AG04449 (cell line): ENCODE measurements at regions not wholly inside any gene's neighbourhood (a gene's known extent, or its start where the extent isn't known, plus 50 kb on each side); places are given as distances from the start of the nearest gene placed in this dataset.
"Not testable (repeated sequence)": the region's sequence is repeated elsewhere in the genome, so short reads cannot be mapped to it uniquely, and the experiment has no call there.

Experiments used
- CTCF ChIA-PET: fragments of 350-600 bp; formaldehyde crosslinking; extraction: SDS; loops from one replicate; lab custom pipeline; 2021; ENCODE audit warnings: antibody characterized with exemption; lab: Yijun Ruan, JAX
- POLR2A ChIA-PET: fragments of 400-600, 350-600 bp; formaldehyde crosslinking; extraction: SDS; loops from one replicate; lab custom pipeline; 2020; ENCODE audit warnings: antibody characterized with exemption, inconsistent platforms; lab: Yijun Ruan, JAX
- DNase-seq: peaks from one replicate; pipeline ENCODE4 v3.0.0-alpha.2; 2010; ENCODE audit warnings: low read depth, low spot score
- H3K4me3 ChIP-seq: 2 replicates; pipeline ENCODE4 v1.5.1; 2011; ENCODE audit warnings: low read depth, mild to moderate bottlenecking, control low read depth, low read length
- CTCF ChIP-seq: IDR thresholded peaks from one replicate; pipeline ENCODE4 v1.5.1; 2011; ENCODE audit warnings: mild to moderate bottlenecking, moderate library complexity, low read length, control low read depth, inconsistent platforms; ENCODE audit not compliant: insufficient read depth; ENCODE audit errors: missing control alignments

GRCh38 chr13:50225193-50226155, 210.2 kb downstream of the KCNRG start:
- no peak for DNase-seq
- CTCF ChIA-PET, result interaction anchor here (1.2 kb wide), 1 partner anchor 670 kb away, joined by 3 read pairs; no protein-coding TSS in a partner anchor
- POLR2A ChIA-PET, result interaction anchor here (0.8 kb wide), 1 partner anchor 17 kb away, joined by 3 read pairs; no protein-coding TSS in a partner anchor
- no peak for TF ChIP-seq CTCF
- no peak overlapping the region for H3K4me3 ChIP-seq

GRCh38 chr13:50226515-50227155, 211.4 kb downstream of the KCNRG start:
- ChIA-PET POLR2A (no interaction called here), CTCF (no interaction called here)
- no peak for DNase-seq
- TF ChIP-seq CTCF, result no peak
- no peak overlapping the region for H3K4me3 ChIP-seq

- ChIA-PET POLR2A (no interaction called here), CTCF (no interaction called here)
- no peak for DNase-seq
- TF ChIP-seq CTCF, result no peak
- no peak overlapping the region for H3K4me3 ChIP-seq
Measured at GRCh38 chr13:50227361-50227760, 212.1 kb downstream of the KCNRG start.

GRCh38 chr13:50228527-50228926, 213.3 kb downstream of the KCNRG start:
- CTCF ChIA-PET, result no interaction called here
- DNase-seq, result no peak
- H3K4me3 ChIP-seq, result no peak overlapping the region
- TF ChIP-seq CTCF, result no peak
- POLR2A ChIA-PET, result no interaction called here

GRCh38 chr13:50229960-50230661, 214.9 kb downstream of the KCNRG start:
- ChIA-PET POLR2A (no interaction called here), CTCF (no interaction called here)
- TF ChIP-seq CTCF, result no peak
- DNase-seq, result no peak
- no peak overlapping the region for H3K4me3 ChIP-seq

- TF ChIP-seq CTCF, result no peak
- DNase-seq, result no peak
- ChIA-PET POLR2A (no interaction called here), CTCF (no interaction called here)
- no peak overlapping the region for H3K4me3 ChIP-seq
Measured at GRCh38 chr13:50230662-50230978, 215.4 kb downstream of the KCNRG start.

- DNase-seq, H3K4me3 ChIP-seq, POLR2A ChIA-PET, CTCF ChIA-PET: not testable (repeated sequence)
Measured at GRCh38 chr13:50233574-50233973, 218.3 kb downstream of the KCNRG start.
